ENCODE measurements at regions not wholly inside any gene's neighbourhood (a gene's known extent, or its start where the extent isn't known, plus 50 kb on each side); places are given as distances from the start of the nearest gene placed in this dataset.

GRCh38 chr5:53815471-53815870 is 255.0 kb downstream of the NDUFS4 start:
- Histone ChIP-seq H3K27ac (ENCODE audit: low read depth, low read length, poor library complexity, severe bottlenecking) (no peak overlapping the region), H3K27me3 (ENCODE audit: insufficient read depth, low read length) (no peaks in the 10 kb centered on the region), H2AFZ (ENCODE audit: low read length) (no peak overlapping the region), H3K4me1 (ENCODE audit: insufficient read depth, low read length, severe bottlenecking) (no peaks in the 10 kb centered on the region), H3K4me3 (ENCODE audit: low read depth, low read length, poor library complexity, severe bottlenecking) (no peak overlapping the region), H3K36me3 (ENCODE audit: insufficient read depth, low read length) (no peaks in the 10 kb centered on the region), H3K79me2 (ENCODE audit: insufficient read depth, low read length) (no peaks in the 10 kb centered on the region), H4K20me1 (ENCODE audit: insufficient read depth, low read length) (no peaks in the 10 kb centered on the region), H3K9me2 (ENCODE audit: low read depth, low read length) (no peaks in the 10 kb centered on the region), H3K4me2 (ENCODE audit: low read length) (no peak overlapping the region), H3K9ac (ENCODE audit: low read length) (no peak overlapping the region), H3K9me3 (ENCODE audit: low read length) (no peaks in the 10 kb centered on the region), H3F3A (ENCODE audit: insufficient read depth, low read length) (no peaks in the 10 kb centered on the region)
- TF ChIP-seq EZH2 (IDR thresholded peaks at IDR 0.05; ENCODE audit: borderline replicate concordance, low read length): no peak
- no peak for TF ChIP-seq CTCF (IDR thresholded peaks at IDR 0.05; ENCODE audit: low read length)

- Histone ChIP-seq H3K9me2 (ENCODE audit: low read depth, low read length) (no peaks in the 10 kb centered on the region), H3K9me3 (ENCODE audit: low read length) (no peaks in the 10 kb centered on the region), H3K4me1 (ENCODE audit: insufficient read depth, low read length, severe bottlenecking) (no peaks in the 10 kb centered on the region), H4K20me1 (ENCODE audit: insufficient read depth, low read length) (no peaks in the 10 kb centered on the region), H2AFZ (ENCODE audit: low read length) (no peak overlapping the region), H3K4me2 (ENCODE audit: low read length) (no peak overlapping the region), H3K36me3 (ENCODE audit: insufficient read depth, low read length) (no peaks in the 10 kb centered on the region), H3K27ac (ENCODE audit: low read depth, low read length, poor library complexity, severe bottlenecking) (no peak overlapping the region), H3K9ac (ENCODE audit: low read length) (no peak overlapping the region), H3K27me3 (ENCODE audit: insufficient read depth, low read length) (no peaks in the 10 kb centered on the region), H3F3A (ENCODE audit: insufficient read depth, low read length) (no peaks in the 10 kb centered on the region), H3K4me3 (ENCODE audit: low read depth, low read length, poor library complexity, severe bottlenecking) (no peak overlapping the region), H3K79me2 (ENCODE audit: insufficient read depth, low read length) (no peaks in the 10 kb centered on the region)
- TF ChIP-seq CTCF (IDR thresholded peaks at IDR 0.05; ENCODE audit: low read length) (no peak), EZH2 (IDR thresholded peaks at IDR 0.05; ENCODE audit: borderline replicate concordance, low read length) (no peak)
These were observed 256.7 kb downstream of the NDUFS4 start for GRCh38 chr5:53817183-53817582.

- Histone ChIP-seq H3K9me3 (ENCODE audit: low read length) (no peaks in the 10 kb centered on the region), H3K27ac (ENCODE audit: low read depth, low read length, poor library complexity, severe bottlenecking) (no peak overlapping the region), H3K4me2 (ENCODE audit: low read length) (no peak overlapping the region), H3K9me2 (ENCODE audit: low read depth, low read length) (no peaks in the 10 kb centered on the region), H3K27me3 (ENCODE audit: insufficient read depth, low read length) (no peaks in the 10 kb centered on the region; the same call in 1 of the 2 replicates), H3K9ac (ENCODE audit: low read length) (no peak overlapping the region), H3K4me3 (ENCODE audit: low read depth, low read length, poor library complexity, severe bottlenecking) (no peak overlapping the region), H3K36me3 (ENCODE audit: insufficient read depth, low read length) (no peaks in the 10 kb centered on the region), H3F3A (ENCODE audit: insufficient read depth, low read length) (no peaks in the 10 kb centered on the region), H2AFZ (ENCODE audit: low read length) (no peak overlapping the region), H3K79me2 (ENCODE audit: insufficient read depth, low read length) (no peaks in the 10 kb centered on the region), H4K20me1 (ENCODE audit: insufficient read depth, low read length) (no peaks in the 10 kb centered on the region), H3K4me1 (ENCODE audit: insufficient read depth, low read length, severe bottlenecking) (no peaks in the 10 kb centered on the region)
- TF ChIP-seq CTCF (IDR thresholded peaks at IDR 0.05; ENCODE audit: low read length) (no peak), EZH2 (IDR thresholded peaks at IDR 0.05; ENCODE audit: borderline replicate concordance, low read length) (no peak)
These were observed 259.0 kb downstream of the NDUFS4 start for GRCh38 chr5:53819482-53819881.

All from OCI-LY1 (cell line).